Astrocyte of the cerebellum (primary cell): ENCODE measurements at regions not wholly inside any gene's neighbourhood (a gene's known extent, or its start where the extent isn't known, plus 50 kb on each side); places are given as distances from the start of the nearest gene placed in this dataset.
"Not testable (repeated sequence)": the region's sequence is repeated elsewhere in the genome, so short reads cannot be mapped to it uniquely, and the experiment has no call there.

Experiments
- DNase-seq: peaks from one replicate; pipeline ENCODE4 v3.0.0-alpha.2; 2011; ENCODE audit warnings: low read depth
- H3K4me3 ChIP-seq: 2 replicates; pipeline ENCODE4 v1.5.1; 2011; ENCODE audit warnings: mild to moderate bottlenecking, low read depth, low read length, moderate library complexity
- CTCF ChIP-seq: IDR thresholded peaks from 2 replicates; pipeline ENCODE4 v1.5.1; 2012; ENCODE audit warnings: low read length, low read depth, moderate library complexity, mild to moderate bottlenecking; ENCODE audit errors: missing control alignments
- in situ Hi-C: cut with HindIII; loops from 2 replicates; pipeline ENCODE4 v1.10.0; 2017; ENCODE audit warnings: low sequenced_read_pairs

DNA sequence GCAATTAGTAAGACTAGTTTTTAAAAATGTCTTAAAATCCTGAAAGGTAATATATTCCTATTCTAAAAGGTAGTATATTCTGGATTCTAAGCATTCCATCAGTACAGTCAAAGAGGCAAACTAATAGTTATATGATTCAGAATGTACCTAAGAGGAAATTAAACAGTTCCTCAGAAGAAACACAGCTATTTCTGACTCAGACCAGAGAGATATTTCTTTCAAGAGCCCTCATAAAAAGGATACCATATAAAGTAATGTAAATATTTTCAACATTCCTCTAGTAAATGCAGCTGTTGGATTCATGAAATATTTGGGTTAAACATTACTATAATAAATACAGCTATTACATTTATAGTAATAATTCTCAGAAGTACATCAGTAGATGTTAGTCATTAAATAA, 358.3 kb downstream of the MAGEB5 start:
- no peak for DNase-seq
- H3K4me3 ChIP-seq = no peak overlapping the region
- in situ Hi-C loops = no loop called here
- TF ChIP-seq CTCF = no peak

DNA sequence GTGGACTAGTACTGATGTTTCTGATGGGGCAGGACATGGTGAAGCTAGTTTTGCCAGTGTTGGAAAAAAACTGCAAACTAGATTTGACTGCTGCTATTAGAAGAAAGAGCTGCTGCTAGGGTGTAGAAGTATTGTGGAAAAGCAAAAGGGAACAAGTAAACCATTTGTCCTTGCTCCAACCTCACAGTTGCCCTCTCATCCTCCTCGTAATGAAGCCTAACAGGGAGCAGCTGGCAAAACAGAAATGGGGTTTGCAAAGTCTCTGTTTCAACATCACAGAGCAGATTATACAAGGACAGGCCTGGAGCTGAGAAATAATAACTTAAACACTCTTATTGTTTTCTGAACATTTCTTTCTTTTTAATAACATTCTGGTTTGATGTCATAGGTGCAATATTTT, 346.2 kb downstream of the MAGEB5 start:
- H3K4me3 ChIP-seq = no peak overlapping the region
- in situ Hi-C loops = no loop called here
- DNase-seq = no peak
- no peak for TF ChIP-seq CTCF

- no peak for TF ChIP-seq CTCF
- in situ Hi-C loops = no loop called here
- no peak for DNase-seq
- no peak overlapping the region for H3K4me3 ChIP-seq
Observed at GRCh38 chrX:26559855-26560254, 343.9 kb downstream of the MAGEB5 start.

GRCh38 chrX:26558719-26559386, 342.9 kb downstream of the MAGEB5 start:
- TF ChIP-seq CTCF = no peak
- no peak for DNase-seq
- H3K4me3 ChIP-seq = no peak overlapping the region
- in situ Hi-C loops = no loop called here

DNA sequence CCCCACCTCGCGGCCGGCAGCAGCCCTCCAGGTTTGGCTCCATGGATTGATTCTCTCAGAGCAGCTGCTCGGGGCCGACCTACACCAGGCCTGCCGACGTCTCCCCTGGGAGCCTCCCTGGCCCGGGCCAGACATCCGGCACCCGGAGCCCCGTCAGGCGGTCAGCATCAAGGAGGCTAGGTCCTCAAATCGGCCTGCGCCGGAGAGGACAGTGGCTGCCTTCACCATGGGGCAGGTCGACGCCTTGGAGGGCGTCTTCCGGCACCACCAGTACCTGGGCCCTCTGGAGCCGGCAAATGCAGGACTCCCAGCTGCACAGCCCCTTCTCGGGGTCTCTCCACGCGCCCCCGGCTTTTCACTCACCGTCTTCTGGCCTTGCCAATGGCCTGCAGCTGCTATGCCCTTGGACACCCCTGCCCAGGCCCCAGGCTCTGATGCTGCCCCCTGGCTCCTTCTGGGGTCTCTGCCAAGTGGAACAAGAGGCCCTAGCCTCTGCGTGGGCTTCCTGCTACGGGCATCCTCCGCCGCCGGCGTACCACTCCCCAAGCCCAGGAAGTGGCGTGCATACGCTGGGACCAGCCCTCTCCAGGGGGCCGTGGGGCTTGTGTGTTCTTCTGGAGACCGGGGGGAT, 341.8 kb downstream of the MAGEB5 start:
- TF ChIP-seq CTCF = no peak
- in situ Hi-C loops = no loop called here
- H3K4me3 ChIP-seq = no peak overlapping the region
- DNase-seq = no peak

DNA sequence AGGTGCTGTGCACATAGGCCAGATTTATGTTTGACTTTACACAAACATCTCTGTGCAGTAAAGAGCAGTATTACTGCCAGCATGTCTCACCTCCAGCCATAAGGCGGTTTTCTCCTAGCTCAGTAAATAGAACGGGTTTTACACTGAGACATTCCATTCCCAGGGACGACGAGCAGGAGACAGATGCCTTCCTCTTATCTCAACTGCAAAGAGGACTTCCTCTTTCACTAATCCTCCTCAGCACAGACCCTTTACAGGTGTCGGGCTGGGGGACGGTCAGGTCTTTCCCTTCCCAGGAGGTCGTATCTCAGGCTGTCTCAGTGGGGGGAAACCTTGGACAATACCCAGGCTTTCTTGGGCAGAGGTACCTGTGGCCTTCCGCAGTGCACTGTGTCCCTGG, 309.8 kb downstream of the MAGEB5 start:
- in situ Hi-C loops, H3K4me3 ChIP-seq, DNase-seq: not testable (repeated sequence)

DNA sequence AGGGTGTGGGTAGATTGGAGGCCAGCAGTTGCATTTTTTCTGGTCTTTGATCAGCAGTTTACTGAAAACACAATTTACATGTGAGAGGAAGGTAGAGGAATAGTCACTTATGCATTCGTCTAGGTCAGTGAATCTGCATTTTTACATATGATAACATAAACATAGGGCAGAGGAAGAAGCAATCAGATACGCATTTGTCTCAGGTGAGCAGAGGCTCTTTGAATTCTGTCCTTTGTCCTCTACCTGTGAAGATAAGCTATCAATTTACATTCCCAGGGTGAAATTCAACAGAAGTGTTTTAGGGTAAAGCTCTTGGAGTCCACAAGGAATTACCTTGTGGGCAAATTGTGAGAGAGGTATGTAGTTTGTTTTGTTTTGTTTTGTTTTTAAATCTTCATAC, 306.5 kb downstream of the MAGEB5 start:
- in situ Hi-C loops = no loop called here
- H3K4me3 ChIP-seq = no peak overlapping the region
- DNase-seq = no peak
- TF ChIP-seq CTCF = no peak
